AG08395 (cell line): ENCODE measurements at regions not wholly inside any gene's neighbourhood (a gene's known extent, or its start where the extent isn't known, plus 50 kb on each side); places are given as distances from the start of the nearest gene placed in this dataset.

Experiments
- DNase-seq: peaks from one replicate; pipeline ENCODE4 v3.0.0; 2012; ENCODE audit warnings: mixed read lengths, low spot score

GRCh38 chr20:8935878-8936277 lies 133.0 kb upstream of the PLCB4 start:
- no peak for DNase-seq

- DNase-seq, result no peak
These were observed 130.4 kb upstream of the PLCB4 start for GRCh38 chr20:8938532-8938931.

- peak; percentile 69 for DNase-seq
These were observed 128.6 kb upstream of the PLCB4 start for GRCh38 chr20:8940326-8940725.

- DNase-seq, result no peak
These were observed 125.3 kb upstream of the PLCB4 start for GRCh38 chr20:8943631-8944030.

- peak; percentile 63 for DNase-seq
These were observed 122.6 kb upstream of the PLCB4 start for GRCh38 chr20:8946036-8946940.

- no peak for DNase-seq
These were observed 120.4 kb upstream of the PLCB4 start for GRCh38 chr20:8948442-8949020.

- DNase-seq, result no peak
These were observed 117.7 kb upstream of the PLCB4 start for GRCh38 chr20:8951164-8951563.

GRCh38 chr20:8952721-8953120 lies 116.2 kb upstream of the PLCB4 start:
- no peak for DNase-seq

GRCh38 chr20:8953300-8953699 lies 115.6 kb upstream of the PLCB4 start:
- DNase-seq, result no peak

- no peak for DNase-seq
These were observed 108.6 kb upstream of the PLCB4 start for GRCh38 chr20:8960241-8960640.

- no peak for DNase-seq
These were observed 105.6 kb upstream of the PLCB4 start for GRCh38 chr20:8963330-8963729.

GRCh38 chr20:8964959-8965562 lies 103.8 kb upstream of the PLCB4 start:
- DNase-seq, result no peak

- no peak for DNase-seq
These were observed 101.1 kb upstream of the PLCB4 start for GRCh38 chr20:8967641-8968245.

GRCh38 chr20:8969146-8969583 lies 99.7 kb upstream of the PLCB4 start:
- DNase-seq, result no peak

GRCh38 chr20:8971669-8972316 lies 97.1 kb upstream of the PLCB4 start:
- DNase-seq, result no peak

GRCh38 chr20:8972963-8973705 lies 95.8 kb upstream of the PLCB4 start:
- DNase-seq, result no peak

GRCh38 chr20:8974009-8974708 lies 94.7 kb upstream of the PLCB4 start:
- DNase-seq, result no peak

GRCh38 chr20:8981482-8981881 lies 87.4 kb upstream of the PLCB4 start:
- DNase-seq, result no peak

GRCh38 chr20:8983478-8984345 lies 85.2 kb upstream of the PLCB4 start:
- DNase-seq, result no peak

- no peak for DNase-seq
These were observed 82.3 kb upstream of the PLCB4 start for GRCh38 chr20:8986631-8987030.
